ENCODE measurements at regions not wholly inside any gene's neighbourhood (a gene's known extent, or its start where the extent isn't known, plus 50 kb on each side); places are given as distances from the start of the nearest gene placed in this dataset.

DNA sequence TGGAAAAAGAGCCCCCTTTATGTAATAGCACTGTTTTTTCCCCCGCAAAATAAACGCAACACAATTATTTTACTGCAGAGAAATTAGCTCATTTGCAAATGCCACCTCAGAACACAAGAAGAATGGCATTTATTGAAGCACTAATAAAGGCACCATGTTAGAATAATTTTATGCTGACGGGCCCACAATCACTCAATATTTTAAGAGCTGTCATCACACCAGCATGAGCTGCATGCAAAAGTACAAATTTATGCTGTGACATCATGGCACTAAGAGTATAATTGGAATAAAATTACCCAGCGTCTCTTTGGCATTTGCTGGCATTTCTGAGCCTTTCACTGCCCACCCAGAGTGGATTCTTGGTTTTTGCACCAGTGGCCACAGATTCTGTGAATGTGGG, 364.6 kb downstream of the TLE4 start:
- no peak for DNase-seq (ENCODE audit: low read depth)

DNA sequence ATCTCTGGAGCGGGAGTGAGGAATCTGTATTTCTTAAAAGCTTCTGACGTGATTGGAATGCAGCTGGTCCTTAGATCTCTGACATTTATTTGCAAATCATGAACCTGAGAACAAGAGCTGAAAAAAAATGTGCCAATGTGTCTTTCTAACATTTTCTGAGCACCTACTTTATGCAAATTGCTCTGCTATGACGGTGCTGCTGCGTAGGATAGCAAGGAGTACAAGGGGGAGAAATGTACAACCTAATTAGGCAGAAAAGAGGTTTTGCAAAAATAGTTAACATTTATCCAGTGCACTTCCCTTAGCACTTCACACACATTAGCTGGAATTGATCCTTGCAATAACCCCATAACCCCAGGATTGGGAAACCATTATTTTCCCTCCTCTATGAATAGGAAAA, 357.5 kb downstream of the TLE4 start:
- DNase-seq (ENCODE audit: low read depth): no peak

DNA sequence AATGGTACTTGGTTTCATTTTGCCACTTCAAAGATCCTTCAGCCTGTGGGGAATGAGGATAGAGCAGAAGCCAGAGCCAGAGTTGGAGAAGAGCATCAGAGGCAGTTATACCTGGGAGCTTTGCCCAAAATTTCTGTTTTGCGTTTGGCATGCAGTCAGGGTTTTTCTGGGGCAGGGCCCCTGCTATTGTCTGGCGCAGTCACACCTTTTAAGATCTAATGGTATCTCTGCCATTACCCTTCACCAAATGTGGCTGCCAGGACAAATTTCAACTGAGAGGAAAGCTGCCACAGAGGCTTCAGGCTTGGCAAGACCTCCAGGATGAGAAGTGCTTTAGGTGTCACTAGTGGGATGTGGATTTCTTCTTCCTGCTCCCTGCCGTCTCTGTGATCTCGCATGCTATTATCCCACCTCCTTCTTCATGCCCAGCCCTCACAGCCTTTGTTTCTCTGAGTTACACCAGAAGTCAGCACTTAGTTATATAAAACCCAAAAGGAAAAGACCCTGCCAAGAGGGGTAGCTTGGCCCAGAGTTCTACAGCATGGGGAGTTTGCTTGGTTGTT, 357.0 kb downstream of the TLE4 start:
- no peak for DNase-seq (ENCODE audit: low read depth)

DNA sequence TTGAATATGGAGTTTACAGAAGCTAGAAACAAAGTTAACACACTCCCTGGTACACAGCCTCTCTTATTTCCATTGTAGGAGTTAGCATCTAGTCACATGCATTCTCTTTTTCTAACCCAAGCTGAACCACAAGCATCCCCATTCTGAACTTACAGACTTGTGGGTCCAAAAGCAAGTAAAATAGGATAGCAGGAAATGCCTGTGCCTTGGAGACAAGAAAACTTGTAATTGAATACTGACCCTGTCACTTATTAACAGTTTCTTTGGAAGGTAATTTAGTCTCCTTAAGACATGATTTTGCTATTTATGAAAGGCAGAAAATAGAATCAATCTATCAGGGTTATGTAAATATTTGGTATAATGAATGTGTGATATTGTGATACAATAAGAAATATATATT, 353.6 kb downstream of the TLE4 start:
- DNase-seq (ENCODE audit: low read depth): no peak

DNA sequence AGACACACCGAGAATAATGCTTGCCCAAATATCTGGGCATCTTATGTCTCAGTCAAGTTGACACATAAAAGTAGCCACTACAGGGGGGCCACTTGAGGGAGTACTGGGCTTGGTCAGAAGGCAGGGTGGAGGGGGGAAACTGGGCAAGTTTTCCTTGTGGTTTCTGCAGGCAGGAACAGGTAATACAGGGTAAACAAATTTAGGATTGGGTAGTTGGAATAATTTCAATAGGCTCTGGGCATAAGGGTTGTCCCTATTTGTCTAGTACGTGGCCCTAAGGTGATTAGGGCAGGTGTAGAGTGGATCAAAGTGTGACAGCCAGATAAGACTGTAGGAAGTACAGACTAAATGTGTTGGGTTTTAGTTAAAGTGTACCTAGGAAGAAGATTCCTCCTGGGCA, 353.1 kb downstream of the TLE4 start:
- DNase-seq (ENCODE audit: low read depth): no peak

DNA sequence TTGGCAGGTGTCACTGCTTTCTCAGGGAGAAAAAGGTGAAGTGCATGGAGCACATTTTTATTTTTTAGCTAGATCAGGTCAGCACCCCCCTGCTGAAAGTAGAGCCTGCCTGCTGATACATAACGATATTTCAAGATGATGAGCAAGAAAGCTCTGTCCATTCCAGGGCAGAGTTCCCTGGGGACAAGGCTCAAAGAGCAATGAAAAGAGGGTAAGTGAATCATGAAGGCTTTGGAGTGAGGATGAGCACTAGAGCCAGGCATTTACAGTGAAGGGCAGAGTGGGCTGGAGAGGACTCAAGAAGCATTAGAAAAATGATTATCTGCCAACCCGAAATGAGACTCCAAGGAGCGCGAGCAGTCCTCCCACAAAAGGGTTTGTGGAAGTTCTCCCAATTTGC, 345.7 kb downstream of the TLE4 start:
- no peak for DNase-seq (ENCODE audit: low read depth)

DNA sequence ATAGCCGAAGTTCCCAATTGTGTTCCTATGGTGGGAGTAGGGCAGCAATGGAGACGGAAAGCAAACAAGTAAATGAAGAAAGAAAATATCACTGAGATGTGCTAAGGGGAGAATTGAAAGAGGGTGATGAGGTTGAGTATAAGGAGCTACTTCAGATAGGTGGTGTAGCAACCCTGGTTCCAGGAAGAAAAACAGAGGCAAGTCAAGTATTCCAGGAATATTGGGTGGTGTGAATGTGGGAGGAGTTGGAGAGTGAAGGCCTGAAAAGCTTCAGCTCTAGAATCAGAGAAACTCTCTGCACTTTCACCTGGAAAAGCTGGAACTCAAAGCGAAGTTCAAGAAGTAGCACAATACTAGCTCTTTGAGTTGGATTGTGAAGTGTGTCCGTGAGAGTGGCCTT, 342.1 kb downstream of the TLE4 start:
- no peak for DNase-seq (ENCODE audit: low read depth)

DNA sequence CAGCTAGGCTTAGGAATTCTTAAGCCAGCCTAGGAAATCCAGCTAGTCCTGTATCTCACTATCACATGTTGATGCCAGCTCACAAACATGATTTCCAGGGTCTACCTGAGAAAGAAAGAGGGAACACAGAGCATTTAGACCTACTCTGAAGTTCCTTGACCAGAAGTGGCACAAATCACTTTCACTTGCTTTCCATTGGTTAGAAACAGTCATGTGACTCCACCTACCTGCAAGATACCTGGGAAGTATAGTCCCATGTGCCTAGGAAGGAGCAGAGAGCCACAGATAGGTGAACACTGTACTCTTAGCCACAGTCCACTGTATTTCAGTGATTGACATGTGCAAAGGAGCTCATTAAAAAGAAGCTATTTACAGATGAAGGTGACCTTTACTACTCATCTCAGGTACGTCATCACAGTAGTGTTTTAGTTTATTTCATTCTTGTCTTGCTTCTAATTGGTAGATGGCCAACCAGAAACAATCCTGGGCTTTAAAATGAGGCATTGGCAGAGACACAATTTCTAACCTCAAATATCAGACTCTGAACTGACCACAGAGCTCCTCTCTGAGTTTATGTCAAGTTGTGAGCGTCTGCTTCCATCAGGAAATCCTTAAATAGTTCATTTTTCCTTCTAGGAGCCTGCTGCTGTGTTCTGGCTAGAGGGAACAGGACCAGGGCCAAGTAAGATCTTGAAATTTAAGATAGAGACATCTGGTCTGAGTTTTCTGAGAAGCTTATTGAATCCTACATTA, 340.7 kb downstream of the TLE4 start:
- no peak for DNase-seq (ENCODE audit: low read depth)

DNA sequence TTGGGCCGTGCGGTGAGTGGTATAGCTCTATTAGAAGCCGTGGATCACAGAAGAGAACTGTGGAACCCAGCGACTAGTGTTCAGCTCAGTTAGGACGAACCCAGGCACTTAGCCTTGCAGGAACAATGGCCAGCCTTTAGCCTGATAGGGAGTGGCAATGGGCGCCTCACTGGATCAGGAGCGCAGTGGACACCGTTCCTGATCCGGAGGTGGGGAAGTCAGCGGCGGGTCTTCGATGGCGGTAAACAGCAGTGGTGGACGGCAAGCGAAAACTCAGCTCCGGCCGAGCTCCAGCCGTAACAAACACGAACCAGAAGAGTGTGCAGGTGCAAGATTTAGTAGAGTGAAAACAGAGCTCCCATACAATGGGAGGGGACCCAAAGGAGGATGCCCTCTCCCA, 340.0 kb downstream of the TLE4 start:
- DNase-seq (ENCODE audit: low read depth): no peak

DNA sequence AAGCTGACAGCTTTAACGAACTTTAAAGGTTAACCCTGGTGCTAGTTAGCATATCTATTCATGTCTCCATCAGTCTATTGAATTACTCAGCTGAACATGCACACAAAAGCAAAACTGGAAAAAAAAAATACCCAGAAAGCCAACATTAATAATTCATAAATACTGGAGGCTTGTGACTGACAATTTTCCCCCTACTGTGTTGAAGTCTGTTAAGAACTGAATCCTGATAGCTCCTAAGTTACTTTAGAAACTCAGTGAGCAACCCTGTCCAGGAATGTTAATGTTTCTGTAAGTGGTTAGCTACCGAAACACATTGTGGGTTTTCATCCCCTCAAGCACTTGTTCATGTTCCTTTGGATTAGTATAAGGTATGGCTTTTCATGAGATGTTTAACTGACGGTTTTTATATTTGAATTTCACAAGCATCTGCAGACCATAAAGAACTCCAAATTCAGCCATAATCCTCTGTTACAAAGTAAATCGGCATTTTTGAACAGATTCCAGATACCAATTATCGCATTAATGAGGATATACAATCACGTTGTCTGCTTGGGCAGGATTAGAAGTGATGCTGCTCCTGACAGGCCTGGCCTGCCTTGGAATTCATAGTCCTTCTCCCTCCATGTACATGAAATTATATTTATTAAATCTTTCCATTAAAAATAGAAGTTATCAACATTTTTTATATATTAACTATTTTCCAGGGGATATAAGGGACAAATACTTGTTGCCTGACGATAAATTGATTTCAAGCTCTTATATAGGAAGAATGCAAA, 331.2 kb downstream of the TLE4 start:
- no peak for DNase-seq (ENCODE audit: low read depth)

DNA sequence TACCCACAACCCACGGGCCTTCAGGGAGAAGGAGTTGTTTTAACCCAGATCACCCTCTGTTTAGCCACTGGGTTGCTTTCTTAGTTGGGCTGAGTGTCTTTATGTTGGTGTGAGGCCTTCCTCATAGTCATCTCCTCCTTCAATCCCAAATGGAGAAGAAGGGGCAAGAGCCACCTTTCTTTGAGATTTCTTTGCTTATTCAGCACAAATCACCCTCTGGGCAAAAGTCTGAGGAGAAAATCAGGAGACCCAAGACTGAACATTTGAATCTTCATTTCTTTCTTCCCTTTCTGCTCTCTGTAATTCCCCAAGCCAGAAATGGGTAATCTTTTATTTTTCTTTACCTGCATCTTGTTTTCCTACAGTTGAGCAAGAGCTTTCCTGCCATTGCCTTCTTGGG, 329.0 kb downstream of the TLE4 start:
- no peak for DNase-seq (ENCODE audit: low read depth)

DNA sequence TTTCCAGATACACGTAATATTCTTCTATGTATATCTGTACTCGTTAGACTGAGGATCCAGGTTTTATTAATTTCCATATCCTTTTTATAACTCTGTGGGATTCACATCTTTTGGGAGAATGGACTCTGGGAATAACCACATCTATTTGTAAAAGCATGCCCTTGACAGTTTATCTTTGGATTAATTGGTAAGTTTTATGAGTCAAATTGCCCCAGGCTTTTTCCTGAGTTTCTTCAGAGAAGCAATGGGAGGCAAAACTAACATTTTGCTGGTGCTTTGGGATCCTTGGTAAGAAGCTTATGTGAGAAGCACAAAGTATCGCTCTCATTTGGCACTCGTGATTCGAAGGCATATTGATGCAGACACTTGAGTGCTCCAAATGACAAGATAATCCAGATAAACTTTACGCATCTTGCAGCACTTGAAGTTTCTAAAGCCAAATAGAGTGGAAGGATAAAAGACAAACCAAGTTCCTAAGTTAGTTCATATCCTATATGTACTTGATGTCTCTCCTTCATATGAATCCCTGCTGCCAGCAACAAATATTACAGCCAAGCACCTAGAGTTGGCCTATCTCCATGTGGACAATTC, 324.7 kb downstream of the TLE4 start:
- no peak for DNase-seq (ENCODE audit: low read depth)

DNA sequence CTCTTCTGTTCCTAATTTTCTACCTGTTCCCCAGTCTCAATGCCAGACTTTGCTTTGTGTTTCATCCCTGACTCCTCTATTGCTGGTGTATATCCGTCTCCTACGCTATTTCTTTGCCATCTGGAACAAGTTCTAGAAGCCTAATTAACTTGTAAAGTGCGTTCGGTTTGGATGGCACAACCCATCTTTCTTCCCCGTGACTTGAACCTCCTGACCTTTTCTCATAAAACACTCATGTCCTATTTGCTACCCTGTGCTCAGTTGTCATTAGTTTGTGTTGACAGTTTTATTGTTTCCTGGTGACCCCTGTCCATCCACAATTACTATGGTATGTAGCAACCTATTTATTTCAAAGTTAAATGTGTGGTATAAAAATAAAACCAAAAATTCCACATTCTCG, 323.5 kb downstream of the TLE4 start:
- no peak for DNase-seq (ENCODE audit: low read depth)

DNA sequence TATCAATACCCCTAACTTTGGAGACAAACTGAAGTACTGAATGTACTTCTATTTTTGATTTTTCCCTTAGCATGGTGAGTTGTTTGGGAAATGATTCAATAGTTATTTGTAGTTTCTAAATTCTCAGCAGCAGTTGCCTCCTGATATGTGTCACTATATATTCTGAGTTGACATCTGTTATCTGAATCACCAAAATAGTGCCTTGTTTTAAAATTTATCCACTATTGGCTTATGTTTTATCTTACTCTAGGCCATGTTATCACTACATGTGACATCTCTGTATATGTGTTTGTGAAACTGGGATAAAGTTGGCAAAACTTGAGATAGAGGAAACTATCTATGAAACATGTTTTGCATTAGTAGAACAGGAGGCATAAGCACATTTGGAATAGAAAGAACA, 317.6 kb downstream of the TLE4 start:
- DNase-seq (ENCODE audit: low read depth): no peak

DNA sequence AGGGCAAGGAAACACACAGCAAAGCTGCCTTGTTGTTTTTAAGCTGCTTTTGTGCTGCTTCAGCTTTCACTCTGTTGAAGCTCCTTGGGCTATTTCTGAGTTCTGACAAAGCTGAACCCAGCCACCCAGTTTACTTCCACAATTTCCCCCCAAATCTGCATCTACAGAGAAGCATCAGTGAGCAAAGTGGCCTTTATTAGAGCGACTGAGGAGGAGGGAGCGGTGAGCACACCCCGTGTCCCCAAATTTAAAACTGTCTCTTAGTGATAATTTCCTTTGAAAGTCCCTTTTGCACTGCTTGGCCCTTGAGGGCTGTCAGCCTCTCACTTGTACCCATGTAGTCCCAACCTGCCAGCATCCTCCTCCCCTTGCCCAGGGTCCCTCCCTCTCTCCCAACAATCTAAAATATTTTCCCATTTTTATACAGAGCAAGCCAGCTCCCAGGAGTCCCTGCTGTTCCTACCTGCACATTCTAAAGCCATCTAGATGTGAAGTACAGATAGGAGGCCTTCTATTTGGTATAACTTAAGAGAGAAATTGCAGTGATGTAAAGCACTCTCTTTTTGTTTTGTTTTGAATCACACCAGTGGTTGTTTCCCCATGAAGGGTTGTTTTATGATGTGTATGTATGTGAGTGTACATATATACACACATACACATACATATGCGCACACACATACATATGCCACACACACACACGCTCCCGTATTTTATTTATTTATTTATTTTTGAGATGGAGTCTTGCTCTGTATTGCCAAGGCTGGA, 313.5 kb downstream of the TLE4 start:
- DNase-seq (ENCODE audit: low read depth): no peak

DNA sequence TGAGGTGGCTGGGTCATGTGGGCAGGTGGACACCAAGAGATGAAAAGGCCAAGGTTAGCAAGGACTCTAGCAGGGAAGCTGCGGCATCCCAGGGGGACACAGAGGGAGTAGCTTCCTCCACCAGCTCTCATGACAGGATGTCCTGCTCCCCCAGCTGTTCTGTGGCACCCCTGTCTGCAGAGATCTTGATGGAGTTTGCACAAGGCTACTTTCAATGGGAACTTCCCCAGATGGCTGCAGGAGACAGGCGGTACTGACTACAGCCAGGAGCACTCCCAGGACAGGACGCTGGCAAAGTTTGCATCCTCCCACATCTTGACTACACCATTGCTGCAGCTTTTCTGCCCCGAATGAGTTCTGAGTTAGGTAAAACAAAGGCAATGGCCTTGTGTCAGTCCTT, 312.8 kb downstream of the TLE4 start:
- DNase-seq (ENCODE audit: low read depth): no peak

DNA sequence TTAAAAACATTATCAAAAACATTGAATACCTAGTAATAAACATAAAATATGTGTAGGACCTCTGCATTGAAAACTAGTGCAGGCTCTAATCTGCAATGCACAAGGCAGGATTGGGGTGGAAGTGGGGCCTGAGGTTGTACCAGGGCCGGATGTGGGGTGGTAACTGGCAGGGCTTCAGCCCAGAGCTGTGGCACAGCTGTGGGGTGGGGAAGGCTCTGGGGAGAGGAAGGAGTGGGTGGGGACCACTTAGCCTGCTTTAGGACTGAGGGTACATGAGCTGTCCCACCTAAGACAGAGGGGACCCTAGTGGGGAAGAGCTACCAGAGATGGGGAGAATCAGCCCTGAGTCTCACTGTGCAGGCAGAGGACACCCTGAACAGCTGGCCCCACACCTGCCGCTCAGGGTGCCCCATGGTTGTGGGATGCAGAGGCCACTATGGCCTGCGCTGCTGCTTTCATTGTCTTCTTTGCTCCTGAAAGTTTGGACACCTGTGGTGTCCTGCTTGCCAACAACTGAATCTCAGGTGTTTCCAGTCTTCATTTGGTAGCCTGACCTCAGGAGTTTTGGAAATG, 311.4 kb downstream of the TLE4 start:
- DNase-seq (ENCODE audit: low read depth): peak; percentile 8

DNA sequence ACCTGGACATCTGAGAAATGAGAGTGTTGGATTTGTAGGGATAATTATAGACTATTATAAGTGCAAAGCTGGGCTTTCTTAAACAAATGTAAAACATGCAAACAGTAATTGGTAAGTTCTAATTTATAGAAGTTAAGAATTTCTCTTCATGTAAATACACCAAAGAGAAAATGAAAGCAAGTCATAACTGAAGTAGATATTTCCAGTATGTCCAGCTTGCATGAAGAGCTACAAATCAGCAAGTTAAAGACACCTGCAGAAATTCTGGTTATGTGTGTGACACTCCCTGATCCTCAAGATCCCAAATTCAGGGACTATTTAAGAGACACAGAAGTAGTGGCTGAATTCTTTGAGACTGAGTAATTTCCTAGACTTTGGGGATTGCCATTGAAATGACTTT, 308.9 kb downstream of the TLE4 start:
- no peak for DNase-seq (ENCODE audit: low read depth)

DNA sequence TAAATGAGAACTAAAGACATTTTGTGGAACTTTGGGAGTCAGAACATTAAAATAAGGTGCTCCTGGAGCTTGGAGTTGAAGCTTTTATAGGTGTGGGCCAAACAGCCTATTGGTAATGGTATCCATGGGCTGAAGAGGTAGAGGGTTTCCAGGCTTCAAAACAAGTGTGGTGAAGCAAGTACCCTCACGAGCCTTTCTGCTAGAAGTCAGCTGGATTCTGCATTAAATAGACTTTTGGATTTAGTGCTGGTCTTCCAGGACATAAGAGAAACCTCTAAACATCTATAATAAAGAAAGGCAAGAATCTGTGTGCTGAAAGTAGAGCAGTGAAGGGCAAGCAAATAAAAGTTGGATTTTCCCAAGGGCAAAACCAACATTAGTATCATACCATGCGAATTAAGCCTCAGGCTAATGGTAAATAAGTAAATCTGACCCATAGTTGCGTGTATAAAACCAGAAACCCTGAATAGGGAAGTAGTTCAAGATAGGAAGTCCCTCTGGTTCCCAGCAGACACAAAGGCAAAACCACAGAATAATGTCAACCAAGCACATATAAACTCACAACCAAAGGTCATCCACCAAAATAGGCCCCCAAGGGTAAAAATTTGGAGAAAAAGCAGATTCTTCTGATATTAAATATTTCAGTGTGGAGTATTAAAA, 306.3 kb downstream of the TLE4 start:
- no peak for DNase-seq (ENCODE audit: low read depth)

DNA sequence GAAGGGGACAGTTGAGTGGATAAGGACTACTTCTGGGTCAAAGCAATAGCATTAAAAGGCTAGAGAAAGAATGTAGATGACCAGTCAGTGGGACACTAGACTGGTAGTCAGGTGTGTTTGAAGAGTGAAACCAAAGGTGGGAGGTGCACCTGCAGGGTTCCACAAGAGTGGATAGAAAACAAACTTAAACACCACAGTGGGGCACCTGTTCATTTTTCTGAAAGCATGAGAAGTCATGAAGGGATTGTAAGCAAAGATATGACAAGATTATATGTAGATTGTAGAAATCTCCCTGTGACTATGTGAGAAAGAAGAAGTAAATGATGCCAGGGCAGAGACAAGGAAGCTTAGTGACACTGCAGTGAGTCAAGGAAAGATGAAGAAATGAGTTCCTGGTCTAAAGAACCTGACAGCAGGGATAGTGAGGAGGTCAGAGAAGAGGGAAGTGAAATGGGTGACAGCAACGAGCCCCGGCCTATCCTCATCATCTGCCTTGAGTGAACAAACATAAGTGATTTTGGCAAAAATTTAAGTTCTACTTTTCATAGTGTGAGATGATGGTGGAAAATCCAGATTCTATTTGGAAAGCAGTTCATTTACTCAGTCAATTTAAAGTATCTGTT, 296.9 kb downstream of the TLE4 start:
- no peak for DNase-seq (ENCODE audit: low read depth)
